NCI-H1092 treated with DMSO at 0.1 percent for 48 hours (cell line): ENCODE measurements at regions not wholly inside any gene's neighbourhood (a gene's known extent, or its start where the extent isn't known, plus 50 kb on each side); places are given as distances from the start of the nearest gene placed in this dataset.
"Not testable (repeated sequence)": the region's sequence is repeated elsewhere in the genome, so short reads cannot be mapped to it uniquely, and the experiment has no call there.

ENCODE experiments used
- DNase-seq: peaks from one replicate; lab custom pipeline; 2025; lab: John Stamatoyannopoulos, UW

GRCh38 chr2:47652061-47652690, 81.4 kb upstream of the KCNK12 start:
- DNase-seq: peak; percentile 38

GRCh38 chr2:47651296-47651695, 80.5 kb upstream of the KCNK12 start:
- peak; percentile 42 for DNase-seq

- no peak for DNase-seq
These were observed 79.3 kb upstream of the KCNK12 start for GRCh38 chr2:47650001-47650535.

GRCh38 chr2:47645246-47645645, 74.5 kb upstream of the KCNK12 start:
- DNase-seq: no peak

- no peak for DNase-seq
These were observed 73.6 kb upstream of the KCNK12 start for GRCh38 chr2:47644351-47644750.

- no peak for DNase-seq
These were observed 70.6 kb upstream of the KCNK12 start for GRCh38 chr2:47641366-47641765.

GRCh38 chr2:47640356-47640755, 69.6 kb upstream of the KCNK12 start:
- no peak for DNase-seq

GRCh38 chr2:47639467-47639866, 68.7 kb upstream of the KCNK12 start:
- DNase-seq: no peak

GRCh38 chr2:47638430-47638829, 67.6 kb upstream of the KCNK12 start:
- no peak for DNase-seq

GRCh38 chr2:47636596-47637264, 65.9 kb upstream of the KCNK12 start:
- no peak for DNase-seq

- DNase-seq: no peak
These were observed 65.4 kb upstream of the KCNK12 start for GRCh38 chr2:47636176-47636575.

GRCh38 chr2:47632754-47633153, 62.0 kb upstream of the KCNK12 start:
- no peak for DNase-seq

- DNase-seq: no peak
These were observed 61.1 kb upstream of the KCNK12 start for GRCh38 chr2:47631792-47632398.

GRCh38 chr2:47631306-47631705, 60.5 kb upstream of the KCNK12 start:
- no peak for DNase-seq

- no peak for DNase-seq
These were observed 59.0 kb upstream of the KCNK12 start for GRCh38 chr2:47629501-47630460.

- DNase-seq: no peak
These were observed 58.1 kb upstream of the KCNK12 start for GRCh38 chr2:47628904-47629303.

- DNase-seq: no peak
These were observed 55.9 kb upstream of the KCNK12 start for GRCh38 chr2:47626664-47627063.

- not testable (repeated sequence) for DNase-seq
These were observed 52.4 kb upstream of the KCNK12 start for GRCh38 chr2:47623140-47623539.

GRCh38 chr2:47620770-47621437, 50.1 kb upstream of the KCNK12 start:
- no peak for DNase-seq
